Smooth muscle cell (in vitro differentiated cells): ENCODE measurements at regions not wholly inside any gene's neighbourhood (a gene's known extent, or its start where the extent isn't known, plus 50 kb on each side); places are given as distances from the start of the nearest gene placed in this dataset.

Experiments used
- DNase-seq: peaks from one replicate; lab custom pipeline; 2025; ENCODE audit not compliant: unreplicated experiment; lab: John Stamatoyannopoulos, UW
- H2AFZ ChIP-seq: fragments of 200-600 bp; sonication (generic); 2 replicates; pipeline ENCODE4 v1.6.0; 2016; ENCODE audit warnings: antibody characterized with exemption, low read depth, mild to moderate bottlenecking
- H3F3A ChIP-seq: fragments of 200-600 bp; sonication (generic); 2 replicates; pipeline ENCODE4 v1.6.0; 2017; ENCODE audit warnings: antibody characterized with exemption, low read depth
- H3K27ac ChIP-seq: fragments of 200-600 bp; sonication (generic); 2 replicates; pipeline ENCODE4 v1.5.1; 2016; ENCODE audit warnings: low read depth, mild to moderate bottlenecking
- H3K27me3 ChIP-seq: fragments of 200-600 bp; sonication (generic); 2 replicates; pipeline ENCODE4 v1.6.1; 2016; ENCODE audit warnings: low read depth, mild to moderate bottlenecking
- H3K36me3 ChIP-seq: fragments of 200-600 bp; sonication (generic); 2 replicates; pipeline ENCODE4 v1.5.1; 2016; ENCODE audit warnings: low read depth
- H3K4me1 ChIP-seq: fragments of 200-600 bp; sonication (generic); 2 replicates; pipeline ENCODE4 v1.5.1; 2016; ENCODE audit warnings: low read depth
- H3K4me2 ChIP-seq: fragments of 200-600 bp; sonication (generic); 2 replicates; pipeline ENCODE4 v1.6.0; 2016; ENCODE audit warnings: mild to moderate bottlenecking
- H3K4me3 ChIP-seq: fragments of 200-600 bp; sonication (generic); 2 replicates; pipeline ENCODE4 v1.5.1; 2016; ENCODE audit warnings: mild to moderate bottlenecking
- H3K79me2 ChIP-seq: fragments of 200-600 bp; sonication (generic); 2 replicates; pipeline ENCODE4 v1.6.0; 2016; ENCODE audit warnings: low read depth, mild to moderate bottlenecking
- H3K9ac ChIP-seq: fragments of 200-600 bp; sonication (generic); 2 replicates; pipeline ENCODE4 v1.6.0; 2016; ENCODE audit warnings: low read depth
- H3K9me3 ChIP-seq: fragments of 200-600 bp; sonication (generic); replicated peaks from 2 replicates; pipeline ENCODE4 v1.5.1; 2016; ENCODE audit warnings: low read depth
- H4K20me1 ChIP-seq: fragments of 200-600 bp; sonication (generic); 2 replicates; pipeline ENCODE4 v1.6.0; 2016; ENCODE audit warnings: low read depth
- CTCF ChIP-seq: fragments of 200-600 bp; sonication (generic); IDR thresholded peaks from 2 replicates; pipeline ENCODE4 v1.5.1; 2017; ENCODE audit warnings: borderline replicate concordance, mild to moderate bottlenecking, antibody characterized with exemption; ENCODE audit not compliant: insufficient read depth, poor library complexity, severe bottlenecking
- WGBS: methylation state at CpG from one replicate; pipeline ENCODE4 v1.1.7; 2016; ENCODE audit warnings: low lambda C conversion rate; 5-methylcytosine and 5-hydroxymethylcytosine counted together

GRCh38 chr13:84339456-84339855 is 457.2 kb upstream of the SLITRK1 start:
- Histone ChIP-seq H4K20me1 (no peaks in the 10 kb centered on the region), H3K27me3 (no peaks in the 10 kb centered on the region), H3K27ac (no peak overlapping the region), H3K9ac (no peak overlapping the region), H3K4me2 (no peak overlapping the region), H2AFZ (no peak overlapping the region), H3K9me3 (no peaks in the 10 kb centered on the region), H3K36me3 (no peaks in the 10 kb centered on the region), H3F3A (no peaks in the 10 kb centered on the region), H3K4me3 (no peak overlapping the region), H3K79me2 (no peaks in the 10 kb centered on the region), H3K4me1 (no peaks in the 10 kb centered on the region)
- TF ChIP-seq CTCF: no peak
- no peak for DNase-seq

- Histone ChIP-seq H2AFZ (no peak overlapping the region), H4K20me1 (no peaks in the 10 kb centered on the region), H3K27me3 (no peaks in the 10 kb centered on the region), H3K4me1 (no peaks in the 10 kb centered on the region), H3K4me2 (no peak overlapping the region), H3K9ac (no peak overlapping the region), H3K4me3 (no peak overlapping the region), H3K79me2 (no peaks in the 10 kb centered on the region), H3K9me3 (no peaks in the 10 kb centered on the region), H3F3A (no peaks in the 10 kb centered on the region), H3K27ac (no peak overlapping the region), H3K36me3 (no peaks in the 10 kb centered on the region)
- no peak for DNase-seq
- no peak for TF ChIP-seq CTCF
- WGBS: 86% methylated on average over 2 of the region's 2 CpGs
These were observed 450.1 kb upstream of the SLITRK1 start for GRCh38 chr13:84332346-84332745.

- no peaks in the 10 kb centered on the region for H3K79me2 ChIP-seq
- 52% methylated on average over 4 of the region's 4 CpGs for WGBS
- no peak overlapping the region for H3K4me2 ChIP-seq
- no peaks in the 10 kb centered on the region for H3K9me3 ChIP-seq
- no peak overlapping the region for H3K27ac ChIP-seq
- no peaks in the 10 kb centered on the region for H3K36me3 ChIP-seq
- no peaks in the 10 kb centered on the region for H3K4me1 ChIP-seq
- H3K4me3 ChIP-seq: no peak overlapping the region
- H2AFZ ChIP-seq: no peak overlapping the region
- no peak overlapping the region for H3K9ac ChIP-seq
- no peaks in the 10 kb centered on the region for H3F3A ChIP-seq
- no peaks in the 10 kb centered on the region for H3K27me3 ChIP-seq
- no peak for DNase-seq
- no peaks in the 10 kb centered on the region for H4K20me1 ChIP-seq
- no peak for TF ChIP-seq CTCF
These were observed 433.3 kb upstream of the SLITRK1 start for GRCh38 chr13:84315527-84315926.

- Histone ChIP-seq H3K4me2 (no peak overlapping the region), H4K20me1 (no peaks in the 10 kb centered on the region), H3K27ac (no peak overlapping the region), H3K36me3 (no peaks in the 10 kb centered on the region), H3K9ac (no peak overlapping the region), H2AFZ (no peak overlapping the region), H3F3A (no peaks in the 10 kb centered on the region), H3K27me3 (no peaks in the 10 kb centered on the region), H3K79me2 (no peaks in the 10 kb centered on the region), H3K4me1 (no peaks in the 10 kb centered on the region), H3K9me3 (no peaks in the 10 kb centered on the region), H3K4me3 (no peak overlapping the region)
- WGBS: 83% methylated on average over 1 of the region's 1 CpG
- no peak for DNase-seq
- no peak for TF ChIP-seq CTCF
These were observed 420.8 kb upstream of the SLITRK1 start for GRCh38 chr13:84303035-84303434.
